SK-N-SH treated with all-trans-retinoic acid at 6 μM for 48 hours (cell line): ENCODE measurements at regions not wholly inside any gene's neighbourhood (a gene's known extent, or its start where the extent isn't known, plus 50 kb on each side); places are given as distances from the start of the nearest gene placed in this dataset.

ENCODE experiments used
- ATAC-seq: fragments of 200-7000 bp; cut with Tn5 transposase; 3 replicates; pipeline ENCODE4 v1.9.1; 2020; ENCODE audit warnings: mild to moderate bottlenecking, moderate library complexity
- ARNTL ChIP-seq: fragments of 450-650 bp; formaldehyde crosslinking; IDR thresholded peaks from 2 replicates; pipeline ENCODE4 v1.5.0; 2020; ENCODE audit warnings: low read depth, mild to moderate bottlenecking, moderate library complexity, borderline replicate concordance
- BACH2 ChIP-seq: fragments of 250-450 bp; sonication (Bioruptor Pico); IDR thresholded peaks from 2 replicates; pipeline ENCODE4 v1.9.0; 2021; ENCODE audit warnings: mild to moderate bottlenecking, borderline replicate concordance
- CSDC2 ChIP-seq: fragments of 250-450 bp; sonication (Bioruptor Pico); IDR thresholded peaks from 2 replicates; pipeline ENCODE4 v1.5.0; 2020; ENCODE audit warnings: mild to moderate bottlenecking, moderate library complexity
- CSRNP3 ChIP-seq: fragments of 250-450 bp; sonication (Bioruptor Pico); IDR thresholded peaks from 2 replicates; pipeline ENCODE4 v1.5.1; 2021; ENCODE audit warnings: mild to moderate bottlenecking, moderate library complexity
- ESRRG ChIP-seq: fragments of 250-450 bp; sonication (Bioruptor Pico); IDR thresholded peaks from 2 replicates; pipeline ENCODE4 v1.6.1; 2021; ENCODE audit warnings: mild to moderate bottlenecking
- ISL1 ChIP-seq: fragments of 250-450 bp; sonication (Bioruptor Pico); IDR thresholded peaks from 2 replicates; pipeline ENCODE4 v2.1.2; 2022; ENCODE audit warnings: mild to moderate bottlenecking, moderate library complexity
- OSR1 ChIP-seq: fragments of 250-450 bp; sonication (Bioruptor Pico); IDR thresholded peaks from 2 replicates; pipeline ENCODE4 v1.8.0; 2022; ENCODE audit warnings: moderate library complexity, mild to moderate bottlenecking, inconsistent platforms
- PATZ1 ChIP-seq: fragments of 250-450 bp; sonication (Bioruptor Pico); IDR thresholded peaks from 2 replicates; pipeline ENCODE4 v1.8.0; 2020; ENCODE audit warnings: mild to moderate bottlenecking, moderate library complexity, borderline replicate concordance
- POU6F1 ChIP-seq: fragments of 250-450 bp; sonication (Bioruptor Pico); IDR thresholded peaks from 2 replicates; pipeline ENCODE4 v1.8.0; 2021; ENCODE audit warnings: low read depth, mild to moderate bottlenecking, moderate library complexity, borderline replicate concordance
- PPARA ChIP-seq: fragments of 250-450 bp; sonication (Bioruptor Pico); IDR thresholded peaks from 2 replicates; pipeline ENCODE4 v1.5.0; 2020; ENCODE audit warnings: mild to moderate bottlenecking, borderline replicate concordance
- RARB ChIP-seq: fragments of 250-450 bp; sonication (Bioruptor Pico); IDR thresholded peaks from 2 replicates; pipeline ENCODE4 v1.8.0; 2021; ENCODE audit warnings: mild to moderate bottlenecking, moderate library complexity
- SNAI2 ChIP-seq: fragments of 250-450 bp; sonication (Bioruptor Pico); IDR thresholded peaks from 2 replicates; pipeline ENCODE4 v1.5.0; 2020; ENCODE audit warnings: mild to moderate bottlenecking, moderate library complexity
- TCF4 ChIP-seq: fragments of 250-450 bp; sonication (Bioruptor Pico); IDR thresholded peaks from 2 replicates; pipeline ENCODE4 v1.8.0; 2021; ENCODE audit warnings: mild to moderate bottlenecking, moderate library complexity, borderline replicate concordance
- TOX ChIP-seq: fragments of 250-450 bp; sonication (Bioruptor Pico); IDR thresholded peaks from 2 replicates; pipeline ENCODE4 v1.8.0; 2021; ENCODE audit warnings: mild to moderate bottlenecking, moderate library complexity, borderline replicate concordance
- TSHZ2 ChIP-seq: fragments of 250-450 bp; sonication (Bioruptor Pico); IDR thresholded peaks from 2 replicates; pipeline ENCODE4 v1.5.0; 2020; ENCODE audit warnings: mild to moderate bottlenecking, moderate library complexity
- ZC3H10 ChIP-seq: fragments of 250-450 bp; sonication (Bioruptor Pico); IDR thresholded peaks from 2 replicates; pipeline ENCODE4 v1.5.1; 2021; ENCODE audit warnings: mild to moderate bottlenecking, moderate library complexity
- ZFP3 ChIP-seq: fragments of 250-450 bp; sonication (Bioruptor Pico); IDR thresholded peaks from 2 replicates; pipeline ENCODE4 v1.5.0; 2020; ENCODE audit warnings: mild to moderate bottlenecking, moderate library complexity
- ZFP30 ChIP-seq: fragments of 450-650 bp; formaldehyde crosslinking; IDR thresholded peaks from 2 replicates; pipeline ENCODE4 v1.5.0; 2022; ENCODE audit warnings: mild to moderate bottlenecking, moderate library complexity
- ZNF565 ChIP-seq: fragments of 450-650 bp; formaldehyde crosslinking; conservative IDR thresholded peaks from 2 replicates; pipeline ENCODE4 v1.5.0; 2020; ENCODE audit warnings: low read depth, mild to moderate bottlenecking, moderate library complexity
- ZNF70 ChIP-seq: fragments of 450-650 bp; formaldehyde crosslinking; IDR thresholded peaks from 2 replicates; pipeline ENCODE4 v1.5.0; 2020; ENCODE audit warnings: mild to moderate bottlenecking, moderate library complexity
- ZNF8 ChIP-seq: fragments of 450-650 bp; formaldehyde crosslinking; IDR thresholded peaks from 2 replicates; pipeline ENCODE4 v1.5.0; 2020; ENCODE audit warnings: mild to moderate bottlenecking, moderate library complexity

GRCh38 chr3:135862361-135862760 lies 103.2 kb upstream of the PPP2R3A start:
- TF ChIP-seq ZNF8 (CRISPR knock-in tag): no peak
- no peak for TF ChIP-seq ISL1
- no peak for TF ChIP-seq TOX (CRISPR knock-in tag)
- no peak for TF ChIP-seq TCF4
- TF ChIP-seq SNAI2 (CRISPR knock-in tag): no peak
- TF ChIP-seq POU6F1 (CRISPR knock-in tag): no peak
- no peak for TF ChIP-seq RARB (CRISPR knock-in tag)
- TF ChIP-seq, all 23 proteins: peak for 0

GRCh38 chr3:135864060-135864459 lies 101.5 kb upstream of the PPP2R3A start:
- no peak for ATAC-seq

More at GRCh38 chr3:135862361-135862760, 103.2 kb upstream of the PPP2R3A start:
- no peak for ATAC-seq

GRCh38 chr3:135865085-135865484 lies 100.4 kb upstream of the PPP2R3A start:
- ATAC-seq: no peak

More at GRCh38 chr3:135864060-135864459, 101.5 kb upstream of the PPP2R3A start:
- TF ChIP-seq TCF4 (no peak), TSHZ2 (CRISPR knock-in tag) (no peak), CSRNP3 (no peak), RARB (CRISPR knock-in tag) (no peak)

GRCh38 chr3:135865553-135865952 lies 100.0 kb upstream of the PPP2R3A start:
- ATAC-seq: no peak
- no peak for TF ChIP-seq BACH2 (CRISPR knock-in tag)
- TF ChIP-seq OSR1 (CRISPR knock-in tag): no peak
- TF ChIP-seq ESRRG (CRISPR knock-in tag): no peak
- no peak for TF ChIP-seq PPARA
- TF ChIP-seq ZFP30 (CRISPR knock-in tag): no peak
- no peak for TF ChIP-seq ZFP3 (CRISPR knock-in tag)
- TF ChIP-seq TOX (CRISPR knock-in tag): no peak
- TF ChIP-seq ZC3H10: no peak
- TF ChIP-seq PATZ1: no peak
- no peak for TF ChIP-seq ZNF70 (CRISPR knock-in tag)
- TF ChIP-seq ZNF565 (CRISPR knock-in tag): no peak

More at GRCh38 chr3:135865085-135865484, 100.4 kb upstream of the PPP2R3A start:
- TF ChIP-seq ISL1: no peak
- TF ChIP-seq ARNTL (CRISPR knock-in tag): no peak
- TF ChIP-seq ZFP3 (CRISPR knock-in tag): no peak
- TF ChIP-seq PATZ1: no peak
- TF ChIP-seq TCF4: no peak
- no peak for TF ChIP-seq CSDC2 (CRISPR knock-in tag)
- no peak for TF ChIP-seq TOX (CRISPR knock-in tag)
- no peak for TF ChIP-seq PPARA
- no peak for TF ChIP-seq OSR1 (CRISPR knock-in tag)
- TF ChIP-seq POU6F1 (CRISPR knock-in tag): no peak
- TF ChIP-seq RARB (CRISPR knock-in tag): no peak
